HG03066 (cell line): ENCODE measurements at regions not wholly inside any gene's neighbourhood (a gene's known extent, or its start where the extent isn't known, plus 50 kb on each side); places are given as distances from the start of the nearest gene placed in this dataset.
"Not testable (repeated sequence)": the region's sequence is repeated elsewhere in the genome, so short reads cannot be mapped to it uniquely, and the experiment has no call there.

Source experiments
- ATAC-seq: cut with Tn5 transposase; IDR thresholded peaks from one replicate; pipeline ENCODE4 v1.9.1; 2021; ENCODE audit warnings: low read depth; ENCODE audit not compliant: unreplicated experiment

DNA sequence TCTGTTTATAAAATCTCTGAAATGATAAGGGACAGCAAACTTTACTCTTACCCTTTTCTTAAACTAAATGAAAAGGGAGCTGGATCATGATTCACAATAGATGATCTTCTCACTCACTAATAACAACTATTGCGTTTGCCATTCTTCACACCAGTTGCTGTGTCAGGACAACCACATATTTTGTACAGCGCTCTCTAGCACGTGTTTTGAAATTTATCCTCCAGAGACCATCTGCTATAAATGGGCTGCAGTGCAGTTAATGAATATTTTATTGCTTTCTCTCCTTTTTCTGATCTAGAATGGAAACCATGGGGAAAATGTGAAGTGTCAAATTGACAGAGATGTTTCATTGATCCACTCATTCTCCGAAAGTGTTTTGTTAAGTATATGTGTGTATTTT, 258.4 kb upstream of the CCNH start:
- ATAC-seq, result no peak

DNA sequence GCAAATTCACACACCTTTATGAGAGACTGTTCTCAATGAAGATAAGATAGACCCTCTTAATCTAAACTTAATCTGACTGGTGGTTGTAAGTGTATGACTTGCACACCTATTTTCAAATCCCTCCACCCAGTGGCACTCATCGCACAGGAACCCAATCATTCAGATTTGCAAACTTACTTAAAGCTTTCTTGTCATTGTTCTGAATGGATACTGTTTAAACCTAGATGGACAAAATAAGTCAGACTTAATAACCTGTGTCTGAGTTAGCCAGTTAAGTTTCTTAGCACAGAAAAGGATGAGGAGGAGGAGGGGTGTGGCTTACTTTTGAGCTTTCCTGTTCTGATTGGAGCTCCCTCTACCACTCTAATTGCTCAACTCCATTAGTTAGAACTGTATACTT, 252.4 kb upstream of the CCNH start:
- ATAC-seq, result no peak

DNA sequence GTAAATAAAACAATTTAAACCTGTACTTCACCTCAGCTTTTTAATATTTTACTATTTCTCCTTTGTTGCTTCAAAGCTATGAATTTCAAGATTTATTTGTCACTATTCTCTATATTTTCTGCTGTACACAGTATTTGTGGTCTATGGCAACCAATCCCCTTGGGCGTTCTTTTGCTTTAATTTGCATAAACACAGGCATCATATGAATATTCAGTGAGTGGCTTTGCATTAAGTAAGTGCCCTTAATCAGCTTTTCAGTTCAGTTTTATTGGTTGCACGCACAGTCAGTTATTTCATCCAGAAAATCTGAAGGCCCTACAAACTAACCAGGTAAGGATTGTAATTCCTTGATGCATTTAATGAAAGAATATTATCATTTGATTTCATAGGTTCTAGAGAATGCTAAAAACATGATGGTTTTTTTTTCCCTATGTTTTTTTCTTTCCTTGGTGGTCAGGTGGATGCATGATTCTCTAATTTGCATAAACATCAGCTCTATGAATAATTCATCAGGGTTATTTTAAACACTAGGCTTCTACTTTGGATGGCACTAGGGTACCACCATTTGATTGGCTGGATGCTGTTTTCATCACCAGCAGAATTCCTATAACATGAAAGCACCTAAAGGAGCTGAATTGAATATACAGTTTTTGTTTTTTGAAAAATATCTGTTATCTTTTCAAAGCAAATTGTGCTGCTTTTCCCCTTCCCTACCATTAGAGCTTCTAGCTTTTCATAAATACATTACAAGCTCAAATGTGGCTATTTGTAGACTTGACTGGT, 249.2 kb upstream of the CCNH start:
- ATAC-seq, result no peak

DNA sequence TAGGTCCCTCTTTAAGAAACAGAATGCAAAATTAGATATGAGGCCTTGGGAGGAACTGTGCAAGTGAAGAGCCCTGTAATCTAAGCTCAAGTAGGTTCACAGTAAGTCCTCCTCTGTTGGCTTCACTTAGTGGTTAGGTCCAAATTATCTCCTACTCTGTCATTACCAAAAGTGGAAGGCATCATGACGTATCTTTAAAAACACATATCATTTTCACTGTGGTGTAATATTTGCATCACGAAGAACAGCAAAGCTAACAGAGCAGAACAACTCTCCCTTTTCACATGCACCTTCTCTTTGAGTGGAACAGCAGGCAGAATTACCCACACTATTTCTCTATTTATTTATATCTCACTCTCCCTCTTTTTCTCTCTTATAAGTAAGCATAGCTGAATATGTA, 240.5 kb upstream of the CCNH start:
- ATAC-seq, result no peak

DNA sequence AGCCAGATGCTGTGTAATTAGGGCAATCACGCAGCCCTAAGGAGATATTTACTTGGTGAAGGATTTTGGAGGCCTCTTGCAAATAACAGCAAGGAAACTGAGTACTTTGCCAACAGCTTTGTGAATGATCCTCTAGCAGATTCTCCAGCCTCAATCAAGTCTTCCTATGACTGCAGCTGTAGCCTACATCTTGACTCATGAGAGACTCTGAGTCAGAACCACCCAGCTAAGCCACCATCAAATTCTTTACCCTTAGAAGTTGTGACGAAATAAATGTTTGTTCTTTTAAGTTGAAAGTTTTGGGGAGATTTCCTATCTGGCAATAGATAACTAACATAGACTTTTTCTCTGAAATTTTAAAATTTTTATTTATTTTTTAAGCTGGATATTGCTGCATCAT, 237.6 kb upstream of the CCNH start:
- no peak for ATAC-seq

DNA sequence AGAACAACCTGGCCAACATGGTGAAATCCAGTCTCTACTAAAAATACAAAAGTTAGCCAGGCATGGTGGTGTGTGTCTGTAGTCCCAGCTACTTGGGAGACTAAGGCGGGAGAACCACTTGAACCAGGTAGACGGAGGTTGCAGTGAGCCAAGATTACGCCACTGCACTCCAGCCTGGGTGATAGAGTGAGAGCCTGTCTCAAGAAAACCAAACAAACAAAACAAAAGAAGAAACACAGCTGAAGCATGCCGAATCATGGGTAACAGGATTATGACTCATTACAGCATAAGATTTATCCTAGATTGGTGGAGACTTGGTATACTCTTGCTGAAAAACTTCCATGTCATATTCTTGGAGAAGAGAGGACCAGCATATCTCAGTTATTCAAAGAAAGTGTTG, 236.7 kb upstream of the CCNH start:
- ATAC-seq, result no peak

DNA sequence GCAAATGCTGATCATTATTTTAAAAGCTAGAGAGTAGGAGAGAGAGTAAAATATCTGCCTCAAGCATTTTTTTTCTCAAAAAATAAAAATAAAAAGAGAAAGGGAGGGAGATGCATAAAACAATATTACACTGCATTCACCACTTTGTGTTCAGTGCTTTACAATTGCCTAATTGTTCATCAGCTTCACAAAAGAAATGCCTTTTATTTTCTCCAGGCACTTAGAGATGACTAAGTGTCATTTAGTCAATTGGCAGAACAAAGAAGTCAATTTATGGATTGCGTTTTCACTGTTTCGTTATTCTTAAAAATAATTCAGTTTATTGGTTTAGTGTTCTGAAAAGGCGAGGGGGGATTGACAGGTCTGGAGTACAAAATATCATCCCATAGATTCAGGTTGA, 232.5 kb upstream of the CCNH start:
- no peak for ATAC-seq

DNA sequence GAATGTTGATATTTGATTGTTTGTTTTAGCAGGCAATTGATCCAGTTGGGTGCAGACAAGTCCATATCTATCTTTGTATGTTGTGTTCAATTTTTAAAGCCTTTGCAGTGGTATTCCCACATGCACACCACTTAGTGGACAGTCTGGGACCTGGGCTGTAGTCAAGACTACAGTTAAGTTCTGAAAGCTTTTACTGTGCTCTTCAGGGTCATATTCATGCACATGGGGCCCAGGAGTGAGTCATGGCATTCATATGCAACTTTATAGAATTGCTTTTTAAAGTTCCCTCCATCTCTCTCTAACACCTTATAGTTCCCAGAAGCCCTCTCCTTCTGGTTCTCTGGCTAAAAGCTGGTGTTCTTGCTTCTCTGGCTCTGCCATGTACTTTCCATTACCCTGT, 228.2 kb upstream of the CCNH start:
- no peak for ATAC-seq

DNA sequence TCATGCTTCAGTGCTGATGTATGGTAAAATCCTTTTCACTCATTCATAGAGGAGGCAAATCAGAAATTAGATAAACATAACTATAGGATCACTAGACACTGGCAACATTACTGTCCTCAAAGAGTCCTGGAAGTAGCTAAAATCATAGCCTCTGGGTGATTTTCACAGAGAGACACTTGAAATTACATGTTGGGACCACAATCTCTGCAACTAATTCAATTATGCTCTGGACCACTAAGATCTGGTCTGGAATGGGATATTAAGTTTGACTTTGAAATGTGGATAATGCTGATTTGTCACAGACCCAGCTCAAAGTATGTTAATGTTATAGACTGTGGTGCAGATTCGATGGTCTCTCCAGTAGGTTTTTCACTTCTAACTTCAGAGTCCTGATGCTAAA, 214.6 kb upstream of the CCNH start:
- ATAC-seq, result no peak

DNA sequence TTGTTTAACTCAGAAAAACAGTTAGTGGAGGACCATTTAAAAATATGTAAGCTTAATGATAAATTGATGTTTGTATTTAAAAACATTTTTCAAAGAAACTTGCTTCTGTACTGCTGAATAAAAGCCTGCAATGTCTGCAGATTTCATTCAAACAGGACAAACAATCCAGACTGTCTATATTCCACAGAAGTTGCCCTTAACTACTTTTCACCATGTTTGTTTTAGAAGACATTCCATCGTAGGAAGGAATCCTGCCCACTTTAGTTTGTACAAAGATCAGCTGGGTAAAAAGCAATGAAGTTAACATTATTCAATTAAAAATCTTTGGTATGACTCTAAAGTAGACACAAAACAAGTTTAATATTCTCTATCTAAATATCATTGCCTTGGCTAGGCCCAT, 195.7 kb upstream of the CCNH start:
- ATAC-seq, result no peak

DNA sequence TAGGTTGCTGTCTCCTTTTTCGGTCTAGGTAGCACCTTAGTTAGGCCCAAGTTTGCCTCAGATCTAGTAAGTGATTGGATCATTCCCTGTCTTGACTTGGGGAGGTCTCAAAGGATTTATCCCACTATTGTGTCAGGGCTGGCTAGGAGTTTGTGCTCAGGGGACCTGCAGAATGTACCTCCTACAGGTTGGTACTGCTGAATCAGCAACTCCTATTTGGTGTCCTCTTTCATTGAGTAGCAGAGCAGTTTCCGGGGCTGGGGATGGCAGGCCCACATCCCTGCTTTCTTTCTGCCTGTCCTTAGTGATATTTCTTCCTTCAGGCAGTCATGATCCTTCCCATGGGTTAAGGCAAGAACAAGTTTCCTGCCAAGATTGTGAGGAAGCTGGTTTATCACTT, 192.9 kb upstream of the CCNH start:
- ATAC-seq, result no peak

DNA sequence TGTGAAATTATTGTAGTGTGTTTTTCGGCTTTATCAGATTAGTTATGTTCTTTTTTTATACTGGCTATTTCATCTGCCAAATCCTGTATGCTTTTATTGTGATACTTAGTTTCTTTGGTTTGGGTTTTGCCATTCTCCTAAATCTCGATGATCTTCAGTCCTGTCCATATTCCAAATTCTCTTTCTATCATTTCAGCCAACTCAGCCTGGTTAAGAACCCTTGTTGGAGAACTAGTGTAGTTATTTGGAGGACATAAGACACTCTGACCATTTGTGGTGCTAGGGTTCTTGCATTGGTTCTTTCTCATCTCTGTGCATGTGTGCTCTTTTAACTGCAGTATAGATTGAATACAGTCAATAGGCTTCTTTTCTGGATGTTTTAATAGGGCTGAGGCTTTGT, 187.0 kb upstream of the CCNH start:
- no peak for ATAC-seq

DNA sequence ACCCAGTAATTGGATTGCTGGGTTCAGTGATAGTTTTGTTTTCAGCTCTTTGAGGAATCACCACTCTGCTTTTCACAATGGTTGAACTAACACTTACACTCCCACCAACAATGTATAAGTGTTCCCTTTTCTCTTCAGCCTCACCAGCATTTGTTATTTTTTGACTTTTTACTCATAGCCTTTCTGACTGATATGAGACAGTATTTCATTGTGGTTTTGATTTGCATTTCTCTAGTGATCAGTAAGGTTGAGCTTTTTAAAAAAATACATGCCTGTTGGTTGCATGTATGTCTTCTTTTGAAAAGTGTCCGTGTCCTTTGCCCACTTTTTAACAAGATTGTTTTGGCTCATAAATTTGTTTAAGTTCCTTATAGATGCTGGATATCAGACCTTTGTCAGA, 185.7 kb upstream of the CCNH start:
- no peak for ATAC-seq

DNA sequence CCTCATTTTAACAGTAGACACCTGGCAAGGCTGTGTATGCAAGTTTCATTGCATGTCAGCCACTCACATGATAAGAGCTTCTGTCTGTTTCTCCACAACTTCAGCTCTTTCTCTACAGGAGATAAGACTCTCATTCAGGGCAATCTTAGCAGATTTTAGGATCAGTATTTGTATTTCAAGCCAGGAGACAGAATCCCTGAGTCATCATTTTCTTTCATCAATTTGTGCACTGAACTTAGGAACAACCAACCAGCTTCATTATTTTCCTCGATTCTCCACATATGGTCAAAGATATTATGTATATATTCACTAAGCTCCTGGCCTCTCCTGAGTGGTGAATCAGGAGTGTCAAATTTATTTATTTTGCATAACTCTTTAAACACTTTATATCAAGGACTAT, 181.8 kb upstream of the CCNH start:
- ATAC-seq, result no peak

DNA sequence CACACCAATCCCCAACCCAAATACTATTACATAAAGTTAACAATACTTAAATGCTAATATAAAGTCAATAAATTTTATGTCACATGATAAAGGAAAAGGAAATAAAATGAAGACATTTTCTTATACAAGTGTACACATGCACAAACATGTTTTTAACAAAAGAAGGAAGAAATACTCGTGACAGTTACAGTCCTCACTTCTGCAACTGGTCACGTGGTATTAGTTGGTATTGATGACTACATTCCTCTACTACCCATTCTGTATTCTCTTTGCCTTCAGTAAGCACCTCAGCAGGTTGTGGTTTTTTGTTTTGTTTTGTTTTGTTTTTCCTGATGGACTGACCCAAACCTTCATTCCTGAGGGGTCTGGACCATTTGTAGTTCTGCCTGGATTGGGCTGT, 176.9 kb upstream of the CCNH start:
- no peak for ATAC-seq

DNA sequence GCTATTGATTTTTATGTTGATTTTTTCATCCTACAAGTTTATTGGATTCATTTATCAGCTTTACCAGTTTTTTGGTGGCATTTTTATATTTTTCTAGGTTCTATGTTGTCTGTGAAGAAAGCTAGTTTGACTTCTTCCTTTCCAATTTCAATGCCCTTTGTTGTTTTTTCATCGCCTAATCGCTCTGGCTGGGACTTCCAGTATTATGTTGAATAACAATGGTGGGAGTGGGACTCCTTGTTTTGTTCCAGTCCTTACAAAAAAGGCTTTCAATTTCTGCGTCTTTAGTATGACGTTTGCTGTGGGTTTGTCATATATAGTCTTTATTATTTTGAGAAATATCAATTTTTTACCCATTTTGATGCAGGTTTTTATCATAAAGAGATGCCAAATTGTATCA, 175.6 kb upstream of the CCNH start:
- ATAC-seq, result no peak

DNA sequence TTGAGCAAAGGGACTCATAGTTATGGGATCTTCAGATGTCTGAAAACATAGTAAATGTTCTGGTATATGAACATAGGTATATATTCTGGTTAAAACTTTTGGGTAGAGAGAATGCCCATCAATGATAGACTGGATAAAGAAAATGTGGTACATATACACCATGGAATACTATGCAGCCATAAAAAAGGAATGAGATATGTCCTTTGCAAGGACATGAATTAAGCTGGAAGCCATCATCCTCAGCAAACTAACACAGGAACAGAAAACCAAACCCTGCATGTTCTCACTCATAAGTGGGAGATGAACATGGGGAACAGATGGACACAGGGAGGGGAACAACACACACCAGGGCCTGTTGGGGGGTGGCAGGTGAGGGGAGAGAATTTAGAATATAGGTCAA, 171.0 kb upstream of the CCNH start:
- ATAC-seq, result not testable (repeated sequence)

DNA sequence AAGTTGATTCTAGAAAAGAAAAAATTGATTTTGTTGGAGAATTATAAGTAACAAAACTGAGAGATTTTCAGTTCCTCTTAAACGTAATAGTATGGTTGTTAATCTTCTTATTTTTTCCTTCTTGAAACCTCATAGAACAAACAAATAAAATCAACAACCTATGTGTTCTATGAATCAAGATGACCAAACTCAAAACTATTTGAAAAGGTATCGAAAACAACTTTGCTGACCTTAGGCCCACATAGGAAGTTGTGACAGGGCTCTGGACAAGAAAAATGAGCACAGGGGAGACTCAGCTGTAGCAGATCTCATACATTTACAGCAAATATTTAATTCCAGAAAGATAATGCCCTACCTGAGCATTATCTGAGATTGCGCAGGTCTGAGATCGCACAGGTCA, 169.4 kb upstream of the CCNH start:
- no peak for ATAC-seq

DNA sequence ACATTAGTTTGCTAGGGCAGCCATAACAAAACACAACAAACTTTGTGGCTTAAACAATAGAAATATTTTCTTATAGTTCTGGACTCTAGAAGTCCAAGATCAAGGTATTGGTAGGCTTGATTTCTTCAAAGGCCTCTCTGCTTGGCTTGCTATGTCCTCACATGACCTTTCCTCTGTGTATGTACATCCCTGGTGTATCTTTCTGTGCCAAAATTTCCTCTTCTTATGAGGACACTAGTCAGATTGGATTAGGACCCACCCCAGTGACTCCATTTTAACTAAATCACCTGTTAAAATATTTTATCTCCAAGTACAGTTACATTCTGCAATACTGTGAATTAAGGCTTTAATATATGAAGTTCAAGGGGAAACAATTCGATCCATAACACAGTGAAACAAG, 168.9 kb upstream of the CCNH start:
- no peak for ATAC-seq

DNA sequence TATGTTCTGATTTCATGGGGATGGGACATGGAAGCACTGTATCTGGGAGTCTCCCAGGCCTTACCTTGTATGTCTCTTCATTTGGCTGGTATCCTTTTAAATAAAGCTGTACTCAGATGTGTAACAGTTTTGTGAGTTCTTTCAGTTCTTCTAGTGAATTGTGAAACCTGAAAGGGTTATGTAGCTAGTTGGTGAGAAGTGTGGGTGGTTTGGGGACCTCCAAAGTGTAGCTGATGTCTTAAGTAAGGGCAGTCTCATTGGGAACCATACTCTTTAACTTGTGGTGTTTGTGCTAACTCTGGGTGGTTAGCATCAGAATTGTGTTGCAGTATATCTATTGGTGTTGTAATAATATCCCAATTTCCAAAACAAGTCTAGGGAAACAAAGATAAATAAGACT, 166.9 kb upstream of the CCNH start:
- ATAC-seq, result no peak

DNA sequence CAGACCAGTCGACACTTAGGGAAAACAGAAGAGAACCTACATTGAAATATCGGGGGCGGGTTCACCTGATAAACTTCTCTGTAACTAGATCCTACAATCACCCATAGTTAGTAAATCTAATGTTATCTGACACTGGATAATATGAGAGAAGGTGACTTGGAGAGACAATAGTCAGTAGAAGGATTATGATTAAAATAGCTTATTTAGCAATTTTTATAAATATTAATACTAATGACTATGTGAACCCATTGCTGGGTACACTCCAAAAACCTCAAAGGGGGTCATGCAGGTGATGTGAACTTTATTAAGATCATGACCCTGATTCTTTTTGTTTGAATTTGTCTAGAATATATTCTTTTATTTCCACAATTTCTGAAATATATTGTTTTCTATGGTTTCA, 164.1 kb upstream of the CCNH start:
- ATAC-seq, result no peak

DNA sequence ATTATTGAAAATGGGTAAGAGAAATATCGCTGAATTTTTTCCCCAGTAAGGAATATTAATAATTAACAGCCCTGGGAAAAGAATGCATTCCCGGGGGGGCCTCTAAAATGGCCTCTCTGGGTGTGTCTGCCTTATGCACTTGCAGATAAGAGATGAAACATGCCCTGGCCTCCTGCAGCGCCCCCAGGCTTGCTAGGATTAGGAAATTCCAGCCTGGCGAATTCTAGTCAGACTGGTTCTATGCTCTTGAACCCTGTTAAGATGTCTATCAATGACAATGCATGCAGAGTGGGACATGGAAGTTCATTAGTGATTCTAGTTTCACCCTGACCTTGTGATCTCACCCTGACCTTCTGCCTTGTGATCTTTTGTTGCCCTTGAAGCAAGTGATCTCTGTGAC, 163.6 kb upstream of the CCNH start:
- not testable (repeated sequence) for ATAC-seq

DNA sequence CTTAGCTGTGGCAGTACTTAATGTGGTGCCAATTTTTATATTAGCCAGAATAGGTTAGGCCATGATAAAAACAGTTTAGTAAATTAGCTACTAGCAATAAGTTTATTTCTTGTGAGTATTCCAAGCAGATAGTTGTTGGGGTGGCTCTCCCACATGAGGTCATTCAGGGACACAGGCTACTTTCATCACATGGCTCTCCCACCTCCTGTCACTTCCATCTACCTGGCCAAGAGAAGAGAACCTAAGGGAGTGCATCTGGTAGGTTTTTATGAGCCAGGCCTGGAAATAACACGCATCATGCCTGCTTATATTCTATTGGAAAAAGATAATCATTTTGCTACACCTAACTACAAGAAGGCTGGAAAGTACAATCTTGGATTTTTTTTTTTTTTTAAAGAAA, 161.4 kb upstream of the CCNH start:
- ATAC-seq, result no peak
